ENCODE measurements at regions not wholly inside any gene's neighbourhood (a gene's known extent, or its start where the extent isn't known, plus 50 kb on each side); places are given as distances from the start of the nearest gene placed in this dataset.

DNA sequence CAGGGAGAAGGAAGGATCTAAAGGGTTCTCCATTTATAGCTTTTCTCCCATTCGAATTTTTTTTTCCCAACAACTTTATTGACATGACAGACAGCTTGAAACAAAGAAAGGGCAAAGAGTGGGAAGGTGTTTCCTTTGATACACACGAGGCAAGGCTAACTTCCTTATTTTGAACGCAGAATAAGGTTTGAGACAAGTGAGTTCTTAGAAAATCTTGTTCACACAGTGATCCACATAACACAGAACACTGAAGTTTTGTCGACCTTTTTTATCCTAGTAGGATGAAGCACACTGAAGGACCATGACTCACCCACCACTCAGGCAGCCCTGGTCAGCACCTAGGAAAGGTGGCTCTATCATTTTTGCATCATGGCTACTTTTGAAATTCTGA is 425.8 kb upstream of the MDFIC2 start:
- TF ChIP-seq EHF (CRISPR knock-in tag; IDR thresholded peaks at IDR 0.05) (no peak), MAFK (IDR thresholded peaks at IDR 0.05; ENCODE audit: partially characterized antibody) (no peak), CBX8 (IDR thresholded peaks at IDR 0.05) (no peak), ZSCAN20 (CRISPR knock-in tag; IDR thresholded peaks at IDR 0.05) (no peak), POLR2A (IDR thresholded peaks at IDR 0.05; ENCODE audit: low read length) (no peak), ZNF302 (CRISPR knock-in tag; IDR thresholded peaks at IDR 0.05) (no peak), HES2 (IDR thresholded peaks at IDR 0.05) (no peak), ZC3H11A (IDR thresholded peaks at IDR 0.05) (no peak), TFCP2L1 (CRISPR knock-in tag; IDR thresholded peaks at IDR 0.05) (no peak), NR3C1 (IDR thresholded peaks at IDR 0.05) (no peak), PHF8 (IDR thresholded peaks at IDR 0.05; ENCODE audit: borderline replicate concordance, low read depth) (no peak), EHMT2 (IDR thresholded peaks at IDR 0.05; ENCODE audit: low read depth) (no peak), ATOH8 (CRISPR knock-in tag; IDR thresholded peaks at IDR 0.05; ENCODE audit: low read depth) (no peak), CHD2 (IDR thresholded peaks at IDR 0.05; ENCODE audit: low read length, partially characterized antibody) (no peak), POLR2AphosphoS2 (conservative IDR thresholded peaks at IDR 0.05; ENCODE audit: low read length) (no peak), RNF2 (IDR thresholded peaks at IDR 0.05; ENCODE audit: borderline replicate concordance, low read depth) (no peak), HOXA7 (CRISPR knock-in tag; IDR thresholded peaks at IDR 0.05) (no peak), EP300 (IDR thresholded peaks at IDR 0.05) (no peak), FOSB (CRISPR knock-in tag; IDR thresholded peaks at IDR 0.05) (no peak), RFX5 (IDR thresholded peaks at IDR 0.05) (no peak)
- Histone ChIP-seq H3K9me3 (no peaks in the 10 kb centered on the region), H3K4me2 (peak overlapping the region; percentile 48), H3K4me1 (peaks cover 10% of the 10 kb centered on the region), H3K4me3 (no peak overlapping the region), H3K27ac (no peak overlapping the region)
- CTCF ChIA-PET = no interaction called here
- FAIRE-seq = no peak
- POLR2A ChIA-PET = no interaction called here
- ATAC-seq = 0 out of 6 replicates have a peak, but pooled peaks of 1 of the 2 experiments have one; percentile 50
- DNase-seq (ENCODE audit: low read depth in 1 of 2, low spot score in 1 of 2) = no peak
- 9% methylated on average over 4 of the region's 4 CpGs for WGBS (ENCODE audit: missing lambda C conversion rate)

DNA sequence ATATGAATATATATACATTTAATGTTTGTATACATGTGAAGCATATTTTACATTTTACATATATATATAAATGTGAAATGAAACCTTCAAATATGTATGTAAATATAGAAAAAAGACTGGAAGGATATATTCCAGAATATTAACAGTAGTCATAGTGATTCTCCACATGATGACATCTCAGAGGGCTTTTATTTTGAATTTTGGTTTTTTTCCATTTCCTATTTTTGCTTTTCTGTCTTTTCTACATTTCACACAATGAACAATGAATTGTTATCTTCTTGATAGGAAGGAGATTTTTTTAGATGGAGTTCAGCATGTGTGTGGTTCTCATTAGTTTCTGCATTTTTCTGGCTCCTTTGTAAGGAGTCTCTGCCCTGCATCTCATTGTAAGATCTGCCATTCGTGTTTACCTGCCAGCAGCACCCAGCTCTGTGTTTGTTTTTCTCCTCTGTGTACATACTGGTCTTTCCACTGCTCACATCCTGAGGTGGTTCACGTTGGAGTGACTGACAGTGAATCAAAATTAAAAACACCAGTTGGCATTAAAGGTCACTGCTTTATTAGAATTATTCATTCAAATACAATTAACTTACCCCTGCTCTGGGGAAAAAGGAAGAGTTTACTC is 425.3 kb upstream of the MDFIC2 start:
- CTCF ChIA-PET = no interaction called here
- ATAC-seq (peak in 1 of 2 experiments; percentile 56; a peak in 3 of 6 replicates), FAIRE-seq (no peak), DNase-seq (ENCODE audit: low read depth in 1 of 2, low spot score in 1 of 2) (peak in 1 of 2 experiments; percentile 48)
- peak overlapping the region; percentile 48 for H3K4me2 ChIP-seq
- no peak for TF ChIP-seq RCOR1 (IDR thresholded peaks at IDR 0.05; ENCODE audit: low read depth, low read length)
- no peak for TF ChIP-seq GATA3 (IDR thresholded peaks at IDR 0.05; ENCODE audit: borderline replicate concordance)
- TF ChIP-seq RFX5 (IDR thresholded peaks at IDR 0.05) = no peak
- TF ChIP-seq FOSL2 (IDR thresholded peaks at IDR 0.05) = no peak
- TF ChIP-seq FOSL2 (CRISPR knock-in tag; IDR thresholded peaks at IDR 0.05) = no peak
- no peak for TF ChIP-seq REST (IDR thresholded peaks at IDR 0.05)
- TF ChIP-seq HMGXB4 (CRISPR knock-in tag; IDR thresholded peaks at IDR 0.05; ENCODE audit: borderline replicate concordance) = no peak
- no peak for TF ChIP-seq CBX2 (IDR thresholded peaks at IDR 0.05; ENCODE audit: borderline replicate concordance, low read depth)
- no peak for TF ChIP-seq CEBPB (IDR thresholded peaks at IDR 0.05)
- no peak for TF ChIP-seq KDM5A (IDR thresholded peaks at IDR 0.05)
- no peak for TF ChIP-seq HOXA7 (CRISPR knock-in tag; IDR thresholded peaks at IDR 0.05)
- no peaks in the 10 kb centered on the region for H3K9me3 ChIP-seq
- H3K27ac ChIP-seq = no peak overlapping the region
- peaks cover 10% of the 10 kb centered on the region for H3K4me1 ChIP-seq
- POLR2A ChIA-PET = no interaction called here
- H3K4me3 ChIP-seq = no peak overlapping the region
- WGBS (ENCODE audit: missing lambda C conversion rate) = 0% methylated on average over 2 of the region's 2 CpGs

Measured in A549 (cell line).